ACC112 (cell line): ENCODE measurements at regions not wholly inside any gene's neighbourhood (a gene's known extent, or its start where the extent isn't known, plus 50 kb on each side); places are given as distances from the start of the nearest gene placed in this dataset.

Experiments
- H2AFZ ChIP-seq: fragments of 200-600 bp; sonication (generic); one replicate; pipeline ENCODE4 v1.6.0; 2017; ENCODE audit warnings: antibody characterized with exemption, low read length; ENCODE audit not compliant: unreplicated experiment
- H3K27ac ChIP-seq: fragments of 200-600 bp; sonication (generic); 2 replicates; pipeline ENCODE4 v1.5.1; 2014; ENCODE audit warnings: low read depth, mild to moderate bottlenecking, antibody characterized with exemption, low read length, moderate library complexity
- H3K27me3 ChIP-seq: fragments of 200-600 bp; sonication (generic); 2 replicates; pipeline ENCODE4 v1.6.1; 2014; ENCODE audit warnings: mild to moderate bottlenecking, antibody characterized with exemption, low read length, moderate library complexity, mixed read lengths; ENCODE audit not compliant: insufficient read depth
- H3K36me3 ChIP-seq: fragments of 200-600 bp; sonication (generic); 2 replicates; pipeline ENCODE4 v1.6.1; 2016; ENCODE audit warnings: mild to moderate bottlenecking, antibody characterized with exemption, low read length, moderate library complexity, mixed read lengths; ENCODE audit not compliant: insufficient read depth
- H3K4me1 ChIP-seq: fragments of 200-600 bp; sonication (generic); one replicate; pipeline ENCODE4 v1.6.1; 2016; ENCODE audit warnings: low read length, mixed read lengths; ENCODE audit not compliant: insufficient read depth, unreplicated experiment, control insufficient read depth
- H3K4me3 ChIP-seq: fragments of 200-600 bp; sonication (generic); 2 replicates; pipeline ENCODE4 v1.5.1; 2014; ENCODE audit warnings: mild to moderate bottlenecking, low read depth, low read length
- H3K79me2 ChIP-seq: fragments of 200-600 bp; sonication (generic); one replicate; pipeline ENCODE4 v1.6.0; 2016; ENCODE audit warnings: low read length; ENCODE audit not compliant: control insufficient read depth, unreplicated experiment, insufficient read depth

DNA sequence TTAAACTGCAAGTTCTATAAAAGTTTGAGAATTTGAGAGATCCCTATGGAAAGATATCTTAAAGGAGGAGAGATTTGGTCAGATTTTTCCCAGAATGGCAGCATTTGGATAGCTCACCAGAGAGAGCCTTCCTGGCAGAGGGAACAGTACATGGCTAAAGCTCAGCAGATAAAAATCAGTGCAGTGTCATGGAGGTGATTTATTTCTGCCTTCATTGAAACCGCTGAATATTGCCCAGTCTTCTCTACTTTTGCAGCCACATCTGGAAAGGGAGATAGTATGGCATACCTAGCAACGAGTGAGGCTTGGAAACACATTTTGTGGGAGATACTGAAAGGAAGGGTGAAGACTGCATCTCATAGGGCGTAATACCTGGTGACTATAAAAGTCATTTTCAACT lies 155.2 kb downstream of the RFC3 start:
- no peak overlapping the region for H2AFZ ChIP-seq
- H3K4me1 ChIP-seq: no peaks in the 10 kb centered on the region
- H3K27ac ChIP-seq: no peak overlapping the region
- H3K79me2 ChIP-seq: no peaks in the 10 kb centered on the region
- H3K4me3 ChIP-seq: no peak overlapping the region
- H3K27me3 ChIP-seq: no peaks in the 10 kb centered on the region
- H3K36me3 ChIP-seq: no peaks in the 10 kb centered on the region

DNA sequence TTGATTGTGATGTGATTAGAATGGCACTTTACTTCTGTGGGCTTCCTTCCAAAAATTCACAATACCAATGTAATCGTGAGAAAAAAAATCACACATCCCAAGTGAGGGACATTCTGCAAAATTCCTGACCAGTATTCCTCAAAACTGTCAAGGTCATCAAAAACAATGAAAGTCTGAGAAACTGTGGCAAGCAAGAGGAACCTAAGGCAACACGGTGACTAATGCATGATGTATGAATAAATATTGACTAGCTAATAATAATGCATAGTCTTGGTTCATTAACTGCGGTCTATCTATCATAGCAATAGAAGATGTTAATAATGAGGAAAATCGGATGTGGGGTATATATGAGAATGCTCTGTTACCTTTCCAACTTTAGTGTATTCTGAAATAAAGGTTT lies 159.0 kb downstream of the RFC3 start:
- Histone ChIP-seq H3K27ac (no peak overlapping the region), H3K36me3 (no peaks in the 10 kb centered on the region), H2AFZ (no peak overlapping the region), H3K27me3 (no peaks in the 10 kb centered on the region), H3K4me1 (no peaks in the 10 kb centered on the region), H3K79me2 (no peaks in the 10 kb centered on the region), H3K4me3 (no peak overlapping the region)

DNA sequence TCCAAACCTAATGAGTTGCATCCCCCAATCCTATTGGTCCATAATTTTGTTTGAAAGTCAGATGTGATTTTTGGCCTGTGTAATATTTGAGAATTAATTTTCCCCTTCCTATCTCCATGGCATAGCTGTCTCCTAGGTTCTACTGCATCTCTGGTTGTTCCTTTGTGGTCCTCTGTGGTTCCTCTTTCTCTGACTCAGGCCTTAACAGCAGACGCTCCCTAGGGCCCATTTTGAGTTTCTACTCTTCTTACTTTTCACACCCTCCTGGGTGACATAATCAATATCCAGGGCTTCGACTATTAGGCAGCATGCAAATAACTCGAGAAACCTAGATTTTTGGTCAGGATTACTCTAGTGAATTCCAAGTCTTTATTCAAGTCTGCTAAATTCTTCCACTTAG lies 160.7 kb downstream of the RFC3 start:
- H3K4me3 ChIP-seq: no peak overlapping the region
- H2AFZ ChIP-seq: no peak overlapping the region
- no peaks in the 10 kb centered on the region for H3K79me2 ChIP-seq
- no peak overlapping the region for H3K27ac ChIP-seq
- no peaks in the 10 kb centered on the region for H3K36me3 ChIP-seq
- H3K27me3 ChIP-seq: no peaks in the 10 kb centered on the region
- H3K4me1 ChIP-seq: no peaks in the 10 kb centered on the region

DNA sequence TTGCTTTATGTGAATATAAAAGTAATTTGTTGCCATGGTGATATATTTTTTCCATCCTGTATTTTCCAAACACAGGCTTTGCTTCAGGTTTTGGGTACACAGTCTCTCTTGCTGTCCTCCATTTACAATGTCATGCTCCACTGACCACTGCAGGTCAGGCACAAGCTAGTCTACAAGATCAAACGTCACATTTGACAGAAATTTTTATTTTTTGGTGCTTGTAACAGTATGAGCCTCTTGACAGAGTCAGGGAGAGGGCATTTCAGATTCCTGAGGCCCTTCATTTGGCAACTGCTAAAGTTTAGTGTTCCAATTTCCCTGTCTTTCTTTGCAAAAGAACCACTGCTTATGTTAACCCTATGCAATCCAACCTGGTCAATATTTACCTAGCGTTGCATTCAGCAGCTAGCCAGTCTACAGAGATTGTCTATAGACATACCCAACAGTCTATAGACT lies 175.0 kb downstream of the RFC3 start:
- H3K27me3 ChIP-seq: no peaks in the 10 kb centered on the region
- no peak overlapping the region for H3K27ac ChIP-seq
- no peak overlapping the region for H2AFZ ChIP-seq
- H3K36me3 ChIP-seq: no peaks in the 10 kb centered on the region
- no peak overlapping the region for H3K4me3 ChIP-seq
- no peaks in the 10 kb centered on the region for H3K4me1 ChIP-seq
- no peaks in the 10 kb centered on the region for H3K79me2 ChIP-seq

DNA sequence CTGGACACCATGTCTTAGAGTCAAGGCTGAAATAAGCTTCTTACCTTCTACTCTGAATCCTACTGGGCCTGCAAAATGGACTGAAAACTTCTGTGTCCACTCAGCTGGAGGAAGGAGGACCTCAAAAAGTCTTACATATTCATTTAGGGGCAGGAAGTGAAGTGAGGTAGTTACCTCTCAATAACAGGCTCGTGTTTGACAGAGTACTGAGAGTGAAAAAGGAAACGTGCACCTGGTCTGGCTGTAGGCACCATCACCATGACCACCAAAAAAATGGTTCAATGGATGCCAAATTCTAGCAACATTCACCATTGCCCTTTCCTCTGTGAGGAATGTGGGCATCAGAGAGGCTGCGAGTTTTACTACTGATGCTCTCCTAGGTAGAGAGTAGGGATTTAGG lies 176.2 kb downstream of the RFC3 start:
- no peak overlapping the region for H2AFZ ChIP-seq
- H3K27me3 ChIP-seq: no peaks in the 10 kb centered on the region

DNA sequence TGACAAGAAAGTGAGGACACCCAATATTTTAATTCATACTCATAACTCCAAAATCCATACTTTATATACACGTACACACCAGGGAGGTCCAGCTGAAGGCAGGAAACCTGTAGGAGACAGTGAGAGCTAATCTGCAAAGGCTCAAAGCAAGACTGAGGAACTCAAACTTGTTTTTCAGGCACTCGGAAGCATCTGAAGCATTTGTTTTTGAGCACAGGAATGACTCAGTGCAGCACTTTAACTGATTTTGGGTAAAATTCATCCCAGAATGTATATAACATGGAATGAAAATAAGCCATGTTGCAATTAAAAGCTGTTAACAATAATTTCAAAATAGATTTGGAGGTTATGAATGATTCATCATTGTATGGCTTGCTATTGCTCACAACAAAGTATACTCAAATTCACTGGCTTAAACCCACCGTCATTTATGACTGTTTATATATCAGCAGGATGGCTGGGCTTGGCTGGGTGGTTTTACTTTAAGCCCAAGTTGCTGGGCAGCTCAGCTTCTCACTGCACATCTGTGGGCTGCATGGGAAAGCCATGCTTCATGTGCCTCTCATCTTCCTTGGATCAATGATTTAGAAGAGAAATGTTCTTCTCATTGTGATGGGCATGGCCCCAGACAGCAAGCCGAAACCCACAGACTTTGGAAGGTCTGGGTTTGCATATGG lies 177.0 kb downstream of the RFC3 start:
- no peaks in the 10 kb centered on the region for H3K27me3 ChIP-seq
- no peaks in the 10 kb centered on the region for H3K4me1 ChIP-seq
- H3K36me3 ChIP-seq: no peaks in the 10 kb centered on the region
- H3K4me3 ChIP-seq: no peak overlapping the region
- H3K27ac ChIP-seq: no peak overlapping the region
- no peaks in the 10 kb centered on the region for H3K79me2 ChIP-seq
- no peak overlapping the region for H2AFZ ChIP-seq

More for the DNA sequence above, 176.2 kb downstream of the RFC3 start:
- H3K36me3 ChIP-seq: no peaks in the 10 kb centered on the region
- no peaks in the 10 kb centered on the region for H3K79me2 ChIP-seq
- H3K27ac ChIP-seq: no peak overlapping the region
- H3K4me1 ChIP-seq: no peaks in the 10 kb centered on the region
- H3K4me3 ChIP-seq: no peak overlapping the region

DNA sequence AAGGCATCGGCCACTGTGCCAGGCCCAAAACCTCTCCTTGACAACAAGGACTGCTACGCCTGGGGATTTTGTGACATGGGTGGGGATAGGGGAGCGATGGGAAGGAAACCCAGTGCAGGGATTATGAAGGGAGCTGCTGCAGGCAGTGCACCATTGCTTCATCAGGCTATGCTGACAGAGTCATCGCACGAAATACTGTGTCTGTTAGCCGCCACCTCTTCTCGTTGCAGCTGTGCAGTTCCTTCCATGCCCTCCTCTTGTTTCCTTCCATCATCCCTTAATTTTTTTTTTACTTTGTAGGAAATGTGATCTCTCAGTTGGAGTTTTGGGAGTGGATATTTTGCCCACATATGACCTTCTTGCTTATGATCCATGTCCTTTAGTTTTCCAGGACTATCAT lies 178.7 kb downstream of the RFC3 start:
- no peak overlapping the region for H3K4me3 ChIP-seq
- no peaks in the 10 kb centered on the region for H3K27me3 ChIP-seq
- no peak overlapping the region for H2AFZ ChIP-seq
- no peaks in the 10 kb centered on the region for H3K79me2 ChIP-seq
- H3K4me1 ChIP-seq: no peaks in the 10 kb centered on the region
- no peaks in the 10 kb centered on the region for H3K36me3 ChIP-seq
- no peak overlapping the region for H3K27ac ChIP-seq

DNA sequence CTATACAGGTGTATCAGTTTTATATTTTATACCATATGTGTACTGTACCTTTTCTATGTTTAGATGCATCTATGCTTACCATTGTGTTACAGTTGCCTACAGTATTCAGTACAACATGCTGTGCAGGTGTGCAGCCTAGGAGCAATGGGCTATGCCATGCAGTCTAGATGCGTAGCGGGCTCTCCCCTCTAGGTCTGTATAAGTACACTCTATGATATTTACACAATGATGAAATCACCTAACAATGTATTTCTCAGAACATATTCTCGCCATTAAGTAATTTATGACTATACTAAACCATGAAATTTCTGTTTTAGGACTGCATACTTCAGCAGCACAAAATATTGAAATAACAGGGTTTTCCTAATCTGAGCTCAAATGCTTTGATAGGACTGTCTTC lies 179.6 kb downstream of the RFC3 start:
- no peak overlapping the region for H3K4me3 ChIP-seq
- no peak overlapping the region for H3K27ac ChIP-seq
- no peak overlapping the region for H2AFZ ChIP-seq
- H3K27me3 ChIP-seq: no peaks in the 10 kb centered on the region
- H3K36me3 ChIP-seq: no peaks in the 10 kb centered on the region
- H3K4me1 ChIP-seq: no peaks in the 10 kb centered on the region
- no peaks in the 10 kb centered on the region for H3K79me2 ChIP-seq

DNA sequence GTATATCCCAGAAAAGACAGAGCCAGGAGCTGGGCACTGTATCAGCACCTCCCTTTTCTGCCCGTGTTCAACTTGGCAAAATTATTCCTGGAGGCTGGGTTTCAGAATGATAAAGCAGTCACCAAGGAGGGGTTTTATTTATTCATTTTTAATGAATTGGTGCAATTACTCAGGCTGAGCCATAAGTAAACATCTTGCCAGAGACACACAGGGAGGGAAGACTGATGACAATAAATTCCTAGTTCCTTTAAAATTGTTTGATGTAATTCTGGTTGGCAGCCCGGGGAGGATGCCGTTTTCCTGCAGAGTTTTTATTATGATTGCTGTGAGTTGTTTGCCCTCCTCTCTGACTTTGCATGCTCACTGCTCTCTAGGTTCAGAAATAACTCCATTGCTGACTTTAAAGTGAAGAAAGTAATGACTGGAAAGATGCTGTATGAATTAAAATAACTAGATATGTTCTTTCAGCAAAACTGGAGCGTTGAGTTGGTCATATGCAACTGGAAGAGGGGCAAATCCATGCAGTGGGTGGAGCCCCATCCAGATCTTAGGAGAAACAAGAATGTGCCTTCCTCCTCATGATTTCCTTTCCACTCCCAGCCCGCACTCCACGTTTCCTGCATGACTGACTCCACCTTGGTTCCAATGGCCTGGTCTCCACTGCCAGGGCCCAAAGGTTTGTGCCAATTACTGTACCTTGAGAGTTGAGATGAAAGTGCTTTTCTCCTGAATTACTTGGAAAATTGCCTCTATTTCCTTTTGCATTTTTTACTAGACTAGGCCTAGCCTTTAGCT lies 182.1 kb downstream of the RFC3 start:
- Histone ChIP-seq H3K36me3 (no peaks in the 10 kb centered on the region), H2AFZ (no peak overlapping the region), H3K79me2 (no peaks in the 10 kb centered on the region), H3K4me1 (no peaks in the 10 kb centered on the region), H3K4me3 (no peak overlapping the region), H3K27ac (no peak overlapping the region), H3K27me3 (no peaks in the 10 kb centered on the region)

DNA sequence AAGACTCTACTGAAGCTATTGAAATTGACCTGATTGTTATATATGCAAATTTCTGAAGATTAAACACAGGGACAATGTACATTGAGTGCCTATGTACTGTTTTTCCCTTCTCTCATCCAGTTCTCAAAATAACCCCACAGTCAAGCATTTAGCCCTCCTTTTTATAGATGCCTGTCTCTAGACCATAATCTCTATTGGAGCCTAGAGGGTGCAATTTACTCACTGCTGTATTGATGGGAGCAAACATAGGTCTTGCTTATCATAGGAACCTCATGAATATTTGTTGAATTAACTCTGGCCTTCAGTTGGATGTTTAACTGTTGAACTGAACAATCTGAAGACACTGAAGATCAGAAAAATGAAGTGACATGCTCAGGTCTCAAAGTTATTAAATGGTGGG lies 183.0 kb downstream of the RFC3 start:
- H3K36me3 ChIP-seq: no peaks in the 10 kb centered on the region
- H3K79me2 ChIP-seq: no peaks in the 10 kb centered on the region
- no peak overlapping the region for H3K27ac ChIP-seq
- H3K4me1 ChIP-seq: no peaks in the 10 kb centered on the region
- H3K4me3 ChIP-seq: no peak overlapping the region
- no peaks in the 10 kb centered on the region for H3K27me3 ChIP-seq
- no peak overlapping the region for H2AFZ ChIP-seq

DNA sequence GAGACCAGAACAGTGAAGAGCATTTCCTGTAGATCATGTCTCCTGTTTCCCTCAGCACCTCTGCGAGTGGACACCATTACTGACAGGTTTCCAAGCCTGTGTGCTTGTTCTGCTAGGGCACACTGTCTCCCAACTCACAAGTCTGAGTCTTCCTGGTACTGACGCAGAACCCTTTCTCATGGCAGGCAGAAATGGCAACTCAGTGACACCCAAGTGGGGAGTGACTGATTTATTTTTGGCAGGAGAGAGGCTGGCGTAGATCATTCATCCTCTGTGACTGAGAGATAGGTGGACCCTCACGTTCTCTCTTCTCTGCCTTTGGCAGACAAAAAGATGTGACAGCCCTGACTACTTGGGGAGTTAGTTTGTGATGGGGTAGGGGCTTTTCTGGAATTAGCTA lies 183.4 kb downstream of the RFC3 start:
- no peak overlapping the region for H2AFZ ChIP-seq
- no peak overlapping the region for H3K4me3 ChIP-seq
- no peaks in the 10 kb centered on the region for H3K27me3 ChIP-seq
- no peaks in the 10 kb centered on the region for H3K79me2 ChIP-seq
- H3K4me1 ChIP-seq: no peaks in the 10 kb centered on the region
- no peaks in the 10 kb centered on the region for H3K36me3 ChIP-seq
- no peak overlapping the region for H3K27ac ChIP-seq
